NCI-H2107 (cell line): ENCODE measurements at regions not wholly inside any gene's neighbourhood (a gene's known extent, or its start where the extent isn't known, plus 50 kb on each side); places are given as distances from the start of the nearest gene placed in this dataset.

Experiments
- DNase-seq: peaks from one replicate; lab custom pipeline; 2025; lab: John Stamatoyannopoulos, UW

DNA sequence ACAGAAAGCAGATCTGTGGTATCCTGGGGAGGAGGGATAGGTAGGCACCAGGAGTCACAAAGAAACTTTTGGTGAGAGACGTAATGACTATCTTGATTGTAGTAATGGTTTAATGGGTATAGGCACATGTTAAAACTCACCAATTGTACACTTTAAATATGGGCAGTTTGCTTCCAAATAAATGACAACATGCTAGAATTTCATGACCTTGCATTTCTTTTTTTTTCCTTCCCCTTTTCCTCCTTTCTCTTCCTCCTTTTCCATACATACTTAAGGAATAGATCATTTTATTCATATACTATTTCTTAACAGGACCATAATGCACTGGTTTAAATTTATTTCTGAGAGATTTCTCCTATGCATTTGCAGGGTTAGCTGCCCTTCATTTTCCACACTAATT is 341.8 kb downstream of the TMEM182 start:
- DNase-seq, result no peak

DNA sequence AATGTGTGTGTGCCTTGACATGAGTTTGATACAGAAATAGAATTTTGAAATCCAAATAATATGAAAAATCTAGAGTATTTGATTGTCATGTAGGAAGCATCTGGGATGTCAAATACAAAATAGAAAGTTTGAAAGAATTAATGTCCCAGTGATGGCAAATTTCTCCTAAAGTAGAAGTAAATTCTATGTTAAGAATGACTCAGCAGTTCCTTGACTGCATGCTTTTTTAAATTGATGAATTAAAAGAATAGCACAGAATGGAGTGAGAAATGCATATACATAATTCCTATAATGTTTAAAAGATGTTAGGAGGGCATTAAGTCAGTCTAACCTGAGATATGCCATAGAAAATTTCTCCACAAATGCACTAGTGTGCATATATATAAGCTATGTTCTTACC is 357.5 kb downstream of the TMEM182 start:
- no peak for DNase-seq

DNA sequence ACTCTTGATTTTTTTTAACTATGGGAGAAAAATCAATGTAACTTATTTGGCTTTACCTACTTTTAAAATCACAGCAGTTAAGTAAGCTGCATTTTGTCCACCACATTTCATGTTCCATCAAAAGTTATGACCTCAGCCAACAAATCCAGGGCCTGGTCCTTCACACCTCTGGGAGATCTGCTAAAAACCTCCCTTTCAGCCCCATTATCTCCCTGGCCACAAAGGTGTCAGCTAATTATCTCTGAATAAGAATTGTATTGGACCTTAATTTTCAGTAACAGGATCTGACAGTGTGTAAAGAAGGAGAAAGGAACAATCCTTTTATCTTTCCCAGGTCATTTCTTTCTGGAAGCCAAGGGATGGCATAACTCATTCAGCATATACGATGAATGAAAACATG is 359.3 kb downstream of the TMEM182 start:
- DNase-seq, result no peak

DNA sequence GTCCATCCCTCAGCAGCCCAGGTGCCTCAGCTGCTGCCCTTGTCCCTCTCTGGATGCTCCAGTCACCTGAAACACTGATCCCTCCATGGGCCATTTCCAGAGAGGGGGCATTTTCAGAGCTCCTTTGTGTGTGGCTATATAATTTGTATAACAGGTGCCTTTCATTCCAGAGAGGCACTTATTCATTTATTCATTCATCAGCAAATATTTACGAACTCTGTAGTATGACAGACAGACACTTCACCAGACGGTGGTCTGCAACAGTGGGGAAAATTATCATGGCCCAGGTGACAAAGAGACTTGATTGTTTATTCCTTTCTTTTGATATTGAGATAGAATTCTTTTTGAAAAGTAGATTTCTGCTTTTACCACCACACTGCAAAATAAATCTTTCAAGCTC is 361.7 kb downstream of the TMEM182 start:
- no peak for DNase-seq

DNA sequence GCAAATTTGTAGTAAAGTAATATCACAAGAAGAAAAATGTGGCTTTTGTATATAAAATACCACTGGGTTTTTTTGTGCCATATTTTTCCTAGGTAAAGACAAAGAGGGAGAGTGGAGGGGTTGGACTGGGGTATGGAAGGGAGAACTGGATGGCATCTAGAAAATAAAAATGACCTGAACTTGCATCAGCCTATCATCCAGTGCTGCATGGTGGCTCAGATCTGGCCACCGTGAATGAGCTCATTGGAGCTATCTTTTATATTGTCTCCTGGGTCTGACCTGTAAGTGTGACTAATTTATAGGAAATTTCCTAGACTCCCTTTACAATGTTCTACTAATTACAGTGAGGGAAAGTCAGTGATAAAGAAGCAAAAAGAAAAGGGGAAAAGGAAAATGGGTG is 369.0 kb downstream of the TMEM182 start:
- DNase-seq, result no peak

DNA sequence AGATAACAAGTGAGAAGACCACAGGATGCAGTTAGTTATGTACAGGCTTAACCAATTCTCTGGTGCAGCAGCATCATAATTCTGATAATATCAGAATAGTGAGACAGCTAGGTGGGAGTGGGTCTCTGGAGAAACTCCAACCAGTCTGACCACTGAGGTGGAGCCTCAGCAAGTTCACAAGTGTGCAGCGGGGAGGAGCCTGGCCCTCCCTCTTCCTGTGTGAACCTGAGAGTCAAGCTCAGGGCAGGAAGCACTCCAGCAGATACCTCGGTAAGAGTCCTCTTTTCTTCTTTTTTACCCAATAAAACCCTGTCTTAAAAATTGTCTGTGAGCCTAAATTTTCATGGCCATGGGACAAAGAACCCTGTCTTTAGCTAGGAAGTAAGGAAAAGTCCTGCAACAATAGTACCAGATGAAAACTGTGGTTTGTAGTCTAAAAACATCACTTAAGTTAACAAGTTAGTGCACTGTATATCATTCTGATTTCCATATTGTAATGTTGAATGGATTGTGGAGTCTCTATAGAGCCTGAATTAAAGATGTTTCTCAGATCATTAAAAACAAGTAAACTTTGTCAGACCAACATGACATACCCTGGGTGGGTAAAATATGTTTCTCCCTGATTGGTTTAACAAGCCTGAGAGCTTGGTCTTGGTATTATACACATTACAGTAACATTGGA is 370.8 kb downstream of the TMEM182 start:
- no peak for DNase-seq

DNA sequence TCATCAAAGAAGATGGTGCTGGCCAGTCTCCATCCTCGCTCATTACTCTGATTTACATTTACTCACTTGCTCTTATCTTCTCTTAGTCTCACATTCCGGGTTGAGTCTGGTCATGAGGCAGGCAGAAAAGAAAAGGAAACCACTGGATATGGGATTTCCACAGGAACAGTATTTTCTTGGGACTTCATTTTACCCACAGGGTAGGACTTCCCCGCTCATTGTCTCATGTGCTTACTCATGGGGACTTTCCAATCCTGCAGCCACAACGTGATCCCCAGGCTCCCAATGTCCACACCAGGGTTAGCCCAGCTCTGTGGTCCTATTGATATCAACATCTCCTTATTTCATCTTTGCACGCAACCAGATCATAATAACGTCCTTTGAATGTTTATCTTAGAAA is 373.8 kb downstream of the TMEM182 start:
- no peak for DNase-seq

DNA sequence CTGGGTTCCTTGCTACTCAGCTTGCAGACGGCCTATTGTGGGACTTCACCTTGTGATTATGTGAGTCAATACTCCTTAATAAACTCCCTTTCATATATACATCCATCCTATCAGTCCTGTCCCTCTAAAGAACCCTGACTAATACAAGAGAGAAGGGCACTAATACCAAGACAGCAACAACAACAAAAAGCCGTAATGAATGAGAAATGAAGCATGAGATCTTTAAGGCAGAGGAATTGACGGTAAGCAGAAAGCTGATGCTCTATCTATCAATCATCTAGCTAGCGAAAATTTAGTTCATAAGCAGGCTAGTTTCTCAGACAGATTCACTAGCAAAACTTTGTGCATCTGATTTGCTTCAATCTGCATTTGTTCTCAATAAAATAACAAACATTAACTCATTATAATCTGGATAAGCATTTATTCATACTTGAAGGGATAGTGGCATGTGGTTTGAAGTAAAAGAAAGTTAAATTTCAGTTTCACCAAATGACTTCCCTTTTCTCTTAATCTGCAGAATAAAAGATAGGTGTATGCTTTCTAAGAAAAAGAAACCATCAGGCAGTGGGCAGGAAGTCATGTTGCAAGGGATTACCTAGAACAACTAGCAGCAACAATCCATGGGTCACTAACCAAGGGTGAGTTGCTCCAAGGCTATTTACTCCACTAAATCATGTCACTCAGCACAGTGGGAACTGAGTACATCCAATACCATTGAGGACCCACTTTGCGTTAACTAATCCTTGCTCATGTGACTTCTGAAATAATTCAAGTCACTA is 376.5 kb downstream of the TMEM182 start:
- DNase-seq, result no peak

DNA sequence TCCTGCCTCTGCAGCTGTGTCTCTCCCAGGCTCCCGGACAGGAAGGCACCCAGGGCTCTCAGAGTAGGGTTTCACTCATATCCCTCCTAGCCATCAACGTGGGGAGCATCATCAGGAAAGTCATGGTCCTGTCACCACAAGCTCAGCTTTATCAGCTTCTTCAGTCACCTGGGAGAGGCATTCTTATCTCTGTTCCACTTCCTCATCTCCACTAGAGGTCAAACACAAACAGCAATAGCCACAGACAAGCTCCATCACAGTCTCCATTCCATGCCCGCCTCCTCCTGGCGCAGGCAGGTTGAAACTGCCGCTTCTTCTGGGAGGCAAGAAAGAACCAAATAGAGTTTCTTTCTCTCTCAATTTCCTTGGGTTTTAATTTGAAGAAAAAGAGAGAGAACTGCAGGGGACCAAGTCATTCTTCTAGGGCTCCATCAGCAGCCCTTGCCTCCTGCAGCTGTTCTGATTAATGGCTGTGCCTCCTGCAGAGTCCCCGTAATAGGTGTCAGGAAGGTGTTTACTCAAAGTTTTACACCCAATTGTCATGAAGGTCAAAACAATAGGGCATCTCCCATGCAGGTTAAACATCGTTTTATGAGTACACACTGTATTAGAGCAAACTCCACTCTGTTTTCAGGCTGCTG is 377.9 kb downstream of the TMEM182 start:
- DNase-seq, result no peak

DNA sequence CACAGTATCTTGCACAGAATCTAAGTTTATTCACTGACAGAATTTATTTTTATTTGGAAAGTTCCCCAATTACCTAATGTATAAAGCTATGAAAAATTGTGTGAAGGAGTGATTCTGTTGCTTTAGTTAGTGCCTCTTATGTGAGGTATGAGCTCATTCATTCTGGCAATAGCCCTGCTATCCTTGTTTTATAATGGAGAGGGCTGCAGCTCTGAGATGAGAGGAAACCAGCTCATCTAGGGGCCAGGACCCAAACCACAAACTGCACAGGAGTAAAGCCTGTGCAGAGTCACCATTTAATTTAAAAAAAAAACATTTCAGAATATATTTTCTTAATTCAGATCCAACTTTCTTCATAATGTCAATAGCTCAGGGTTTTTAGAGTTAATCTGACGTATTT is 383.0 kb downstream of the TMEM182 start:
- no peak for DNase-seq

DNA sequence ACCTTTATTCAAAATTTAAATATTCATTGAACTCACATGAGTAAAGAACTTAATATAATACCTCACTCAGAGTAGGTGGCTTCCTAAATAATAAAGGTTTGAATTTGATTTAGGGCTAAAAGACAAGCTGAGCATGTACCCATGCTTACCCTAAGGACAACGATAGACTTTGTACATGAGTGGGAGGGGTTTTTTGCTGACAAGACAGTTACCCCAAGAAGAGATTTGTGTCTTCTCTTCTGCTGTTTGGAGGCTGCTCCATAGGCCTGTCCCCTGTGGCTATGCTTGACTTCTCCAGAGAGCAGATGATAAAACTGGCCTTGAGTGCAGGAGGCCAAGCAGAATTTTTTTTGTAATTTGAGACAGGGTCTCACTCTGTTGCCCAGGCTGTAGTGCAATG is 383.9 kb downstream of the TMEM182 start:
- DNase-seq, result no peak

DNA sequence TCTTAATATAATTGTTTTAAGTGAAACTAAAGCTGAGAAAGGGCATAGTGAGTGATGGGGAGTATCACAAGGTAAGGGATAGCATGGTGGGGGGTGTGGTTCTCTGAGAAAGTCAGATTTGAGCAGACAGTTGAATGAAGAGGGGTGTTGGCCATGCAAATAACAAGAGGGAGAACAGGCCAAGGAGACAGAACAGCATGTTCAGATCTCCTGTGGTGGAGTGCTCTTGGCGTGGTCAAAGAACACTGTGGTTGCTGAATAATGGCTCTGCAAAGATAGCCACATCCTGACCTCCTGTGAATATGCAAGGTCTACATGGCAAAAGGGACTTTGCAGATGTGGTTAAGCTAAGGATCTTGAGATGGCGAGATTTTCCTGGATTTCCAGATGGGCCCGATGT is 389.2 kb downstream of the TMEM182 start:
- no peak for DNase-seq

DNA sequence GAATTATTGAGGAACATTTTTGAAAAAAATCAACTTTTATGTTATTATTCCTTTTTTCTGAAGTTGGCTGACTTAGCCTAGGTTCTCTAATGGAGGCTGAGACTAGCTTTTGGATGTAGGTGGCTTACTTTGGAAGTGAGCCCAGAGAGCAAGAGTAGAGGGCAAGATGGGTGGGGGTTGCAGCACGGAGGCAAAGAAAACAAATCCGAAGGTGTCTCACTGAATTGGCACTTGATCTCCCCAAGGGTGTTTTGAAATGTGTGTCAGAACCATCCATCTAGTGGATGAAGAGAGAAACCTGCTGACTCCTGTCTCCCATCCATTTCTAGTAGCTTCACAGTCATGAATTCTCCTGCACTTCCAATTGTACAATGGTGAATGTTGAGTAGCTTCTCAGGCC is 390.7 kb downstream of the TMEM182 start:
- DNase-seq, result no peak

DNA sequence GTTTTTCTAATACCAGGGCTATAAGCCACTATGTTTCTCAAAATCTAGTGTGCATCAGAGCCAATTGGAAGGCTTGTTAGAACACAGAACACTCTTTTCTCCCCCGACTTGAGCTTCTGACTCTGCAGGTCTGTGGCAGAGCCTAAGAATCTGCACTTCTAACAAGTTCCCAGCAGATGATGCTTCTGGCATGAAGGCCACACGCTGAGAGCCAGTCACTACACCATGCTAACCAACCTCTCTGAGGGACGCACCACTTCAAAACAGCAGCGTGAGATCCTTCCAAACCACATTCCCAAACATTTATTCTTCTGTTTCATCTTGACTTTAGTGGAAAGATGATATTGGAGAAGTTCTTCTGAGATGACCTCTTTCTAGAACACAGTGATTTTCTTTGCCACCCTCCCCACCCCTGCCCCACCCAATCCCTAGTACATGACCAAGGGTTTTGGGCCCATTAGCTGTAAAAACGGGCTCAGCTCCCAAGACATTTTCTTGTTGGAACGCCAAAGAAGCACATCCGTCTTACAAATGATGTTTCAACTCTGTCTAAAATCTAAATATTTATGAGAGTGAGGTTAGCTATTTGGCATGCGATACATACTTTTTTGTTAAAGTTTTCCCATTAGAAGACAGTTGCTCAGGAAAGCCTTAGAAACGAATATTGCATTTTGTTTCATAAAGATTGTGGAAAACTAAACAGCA is 391.9 kb downstream of the TMEM182 start:
- DNase-seq, result no peak

DNA sequence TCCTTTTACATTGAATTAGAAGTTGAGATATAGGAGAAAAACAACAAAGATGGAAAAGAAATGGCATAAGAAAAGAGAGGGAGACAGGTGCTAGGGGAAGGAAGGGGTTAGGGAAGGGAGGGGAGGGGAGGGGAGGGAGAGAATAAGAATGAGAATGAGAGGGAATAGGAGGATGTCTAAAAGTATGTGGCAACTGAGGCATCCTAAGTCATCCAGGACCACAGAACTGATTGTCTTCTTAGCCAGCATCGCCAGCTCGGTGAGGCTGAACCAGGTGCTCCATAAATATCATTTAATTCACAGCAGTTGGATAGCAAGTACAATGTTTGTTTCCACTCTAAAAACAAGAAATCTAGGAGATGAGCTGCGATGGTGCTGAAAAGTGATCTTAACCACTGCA is 393.5 kb downstream of the TMEM182 start:
- DNase-seq, result no peak

DNA sequence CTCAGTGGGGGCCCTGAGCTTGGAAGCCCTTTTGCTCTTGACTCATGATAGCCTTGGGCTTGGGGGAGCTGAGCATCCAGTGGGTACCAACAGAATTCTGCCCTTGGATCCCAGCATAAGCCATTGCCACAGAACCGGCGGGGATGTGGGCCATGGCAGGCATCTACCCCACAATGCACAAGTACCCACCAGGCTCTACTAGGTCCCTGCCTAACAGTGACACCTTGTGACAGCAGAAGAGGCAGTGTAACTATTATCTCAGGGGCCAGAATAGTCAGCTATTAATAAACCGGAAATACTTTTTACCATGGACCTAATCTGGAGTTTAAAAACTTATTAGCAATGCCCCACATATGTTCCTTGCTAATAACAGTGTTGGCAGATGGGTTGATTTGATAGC is 397.2 kb downstream of the TMEM182 start:
- no peak for DNase-seq

DNA sequence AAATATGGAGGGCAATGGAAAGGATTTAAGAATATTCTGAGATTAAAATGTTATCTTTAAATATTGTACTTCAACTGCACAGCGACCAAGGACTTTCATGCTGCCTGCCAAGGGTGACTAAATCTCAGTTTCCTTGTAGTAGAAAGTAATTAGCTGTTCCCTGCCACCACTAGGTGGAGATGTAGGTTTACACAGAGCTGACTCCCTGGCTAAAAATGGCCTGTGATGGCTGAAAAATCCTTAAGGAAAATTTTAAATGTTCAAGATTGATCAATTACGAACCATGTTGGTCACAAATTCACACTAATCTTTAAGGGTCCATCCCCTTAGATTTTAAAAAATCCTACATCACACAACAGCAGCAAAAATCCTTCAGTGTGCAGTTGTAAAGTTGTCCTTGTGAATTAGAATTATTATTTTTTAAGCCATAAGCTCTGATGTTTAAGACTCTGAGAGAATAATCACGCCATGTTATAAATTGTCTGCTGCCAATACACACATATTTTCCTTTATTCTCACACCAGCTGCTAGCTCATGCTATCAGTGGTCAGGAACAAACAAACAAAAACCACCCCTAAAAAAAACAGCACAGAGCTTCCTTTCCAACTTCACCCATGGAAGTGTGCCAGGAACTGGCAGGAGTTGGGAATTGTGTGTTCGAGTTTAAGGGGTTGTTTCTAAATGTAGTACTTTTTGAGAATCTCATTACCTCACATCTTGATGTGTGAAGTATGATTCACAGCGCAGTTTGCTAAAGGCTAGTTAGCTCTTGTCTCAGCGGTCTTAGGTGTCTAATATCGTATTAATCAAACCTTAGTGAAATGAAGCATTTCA is 399.8 kb downstream of the TMEM182 start:
- peak; percentile 16 for DNase-seq

DNA sequence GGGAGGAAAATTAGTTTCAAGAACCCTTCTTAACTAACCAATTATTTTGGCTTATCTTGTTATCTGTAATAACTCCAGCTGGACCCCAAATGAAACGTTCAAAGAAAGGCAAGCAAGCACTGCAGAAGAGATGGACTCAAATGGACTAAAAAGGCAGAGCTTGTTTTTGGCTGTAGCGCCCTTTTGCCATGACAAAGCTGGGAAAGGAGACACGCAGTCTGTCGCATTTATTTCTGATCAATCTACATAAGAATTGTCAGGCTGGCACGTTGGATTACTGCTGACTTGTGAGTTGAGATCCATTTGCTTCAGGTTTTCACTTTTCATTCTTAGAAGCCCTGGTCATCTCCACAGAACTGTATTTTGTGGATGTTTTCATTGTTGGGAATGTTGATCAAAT is 402.9 kb downstream of the TMEM182 start:
- DNase-seq, result no peak

DNA sequence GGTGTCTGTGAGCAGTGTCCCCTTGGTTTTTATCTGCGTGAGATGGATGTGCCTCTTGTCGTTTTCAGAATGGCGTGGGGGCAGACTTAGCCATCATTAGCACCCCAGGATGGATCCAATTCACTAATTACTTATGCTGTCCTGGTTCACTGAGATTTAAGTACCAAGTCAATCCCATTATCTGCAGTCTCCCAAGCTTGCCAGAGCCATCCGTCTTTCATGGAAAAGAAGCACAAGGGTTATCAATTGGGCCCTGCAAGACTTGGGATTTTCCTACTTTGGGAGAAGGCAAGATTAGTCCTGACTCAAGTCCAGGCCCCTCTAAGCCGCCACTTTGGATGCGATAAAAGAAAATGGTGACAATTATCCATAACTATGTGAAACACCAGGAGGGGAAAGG is 404.0 kb downstream of the TMEM182 start:
- DNase-seq, result no peak

DNA sequence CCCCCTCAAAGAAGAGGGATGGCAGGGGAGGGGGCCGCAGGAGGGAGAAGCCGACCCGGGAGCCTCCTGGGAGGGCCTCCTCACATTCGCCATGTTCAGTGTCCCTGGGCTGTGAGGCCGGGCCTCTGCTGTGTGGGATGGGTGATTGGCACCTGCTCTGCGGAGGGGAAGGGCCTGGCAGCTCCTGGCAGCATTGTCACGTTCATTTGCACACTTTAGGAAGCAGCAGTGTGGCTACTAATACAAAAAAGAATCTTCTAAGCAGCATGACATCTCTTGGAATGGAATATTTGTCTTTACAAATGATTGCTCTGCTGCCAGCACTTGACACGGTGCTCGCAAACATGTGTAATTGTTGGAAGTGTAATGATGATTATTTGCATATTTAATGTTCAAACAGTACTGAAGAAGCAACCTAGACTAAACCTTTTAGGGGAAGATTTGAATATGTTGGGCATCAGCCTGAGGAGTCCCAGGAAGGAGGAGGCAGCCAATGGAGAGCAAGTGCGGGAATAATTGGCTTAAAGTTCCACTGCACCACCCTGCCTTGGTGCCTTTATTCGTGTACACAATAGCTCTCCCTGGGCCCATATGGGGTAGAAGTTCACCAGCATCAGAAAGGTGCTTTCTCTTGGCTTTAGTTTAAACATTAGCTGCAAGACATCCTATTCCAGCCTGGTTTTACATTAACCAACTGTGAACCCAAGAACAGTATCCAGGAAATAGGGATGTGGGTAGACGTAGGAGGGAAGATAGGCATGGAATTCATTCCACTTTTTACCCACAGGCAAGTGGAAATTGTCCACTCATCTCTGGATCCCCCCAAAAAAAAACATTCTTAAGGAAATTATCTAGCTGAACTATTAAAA is 404.9 kb downstream of the TMEM182 start:
- no peak for DNase-seq

DNA sequence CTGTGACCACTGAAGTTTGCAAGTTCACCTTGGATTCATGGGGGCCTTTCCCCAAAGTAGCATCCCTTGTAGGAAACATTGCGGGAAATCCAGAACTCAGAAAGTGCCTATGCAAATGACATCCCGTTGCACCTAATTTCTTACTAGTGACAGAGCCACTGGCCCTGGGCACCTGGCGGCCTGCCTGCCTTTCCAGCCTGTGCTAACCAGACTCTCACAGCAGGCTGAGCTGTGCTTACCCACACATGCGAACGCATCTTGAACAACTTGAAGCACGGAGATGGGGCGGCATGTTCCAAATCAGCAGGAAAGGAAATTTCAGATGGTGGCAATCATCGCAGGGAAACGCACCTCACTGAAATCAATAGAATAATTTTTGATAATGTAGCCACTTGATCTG is 405.8 kb downstream of the TMEM182 start:
- DNase-seq, result no peak
